HUES6 (cell line): ENCODE measurements at regions not wholly inside any gene's neighbourhood (a gene's known extent, or its start where the extent isn't known, plus 50 kb on each side); places are given as distances from the start of the nearest gene placed in this dataset.

Source experiments
- H3K27ac ChIP-seq: 2 replicates; pipeline ENCODE4 v1.7.0; 2013; ENCODE audit warnings: low read depth, mild to moderate bottlenecking, low read length, inconsistent platforms
- H3K27me3 ChIP-seq: 2 replicates; pipeline ENCODE4 v1.6.1; 2013; ENCODE audit warnings: low read length; ENCODE audit not compliant: control insufficient read depth, insufficient read depth
- H3K36me3 ChIP-seq: 2 replicates; pipeline ENCODE4 v1.6.1; 2013; ENCODE audit warnings: low read length; ENCODE audit not compliant: control insufficient read depth, insufficient read depth
- H3K4me1 ChIP-seq: 2 replicates; pipeline ENCODE4 v1.6.1; 2013; ENCODE audit warnings: low read length; ENCODE audit not compliant: control insufficient read depth, insufficient read depth
- H3K4me3 ChIP-seq: 2 replicates; pipeline ENCODE4 v1.5.1; 2013; ENCODE audit warnings: low read depth, low read length
- H3K9ac ChIP-seq: one replicate; pipeline ENCODE4 v1.6.1; 2013; ENCODE audit warnings: mild to moderate bottlenecking, low read length
- H3K9me3 ChIP-seq: 2 replicates; pipeline ENCODE4 v1.6.1; 2013; ENCODE audit warnings: low read depth, low read length; ENCODE audit not compliant: control insufficient read depth, insufficient read depth

- Histone ChIP-seq H3K9me3 (peaks cover 12% of the 10 kb centered on the region), H3K9ac (no peak overlapping the region), H3K4me1 (peaks cover 37% of the 10 kb centered on the region), H3K27me3 (no peaks in the 10 kb centered on the region), H3K27ac (no peak overlapping the region), H3K4me3 (no peak overlapping the region), H3K36me3 (no peaks in the 10 kb centered on the region)
Observed at GRCh38 chr5:35339616-35340100, 109.4 kb upstream of the PRLR start.

- H3K4me1 ChIP-seq = peaks cover 37% of the 10 kb centered on the region
- H3K27me3 ChIP-seq = no peaks in the 10 kb centered on the region
- H3K9me3 ChIP-seq = peaks cover 12% of the 10 kb centered on the region
- H3K36me3 ChIP-seq = no peaks in the 10 kb centered on the region
- 0 out of 2 replicates have a peak overlapping the region, but pooled peaks have one; percentile 2 for H3K4me3 ChIP-seq
- no peak overlapping the region for H3K9ac ChIP-seq
- peak overlapping the region; percentile 95 for H3K27ac ChIP-seq
Observed at GRCh38 chr5:35339006-35339405, 108.7 kb upstream of the PRLR start.

GRCh38 chr5:35338157-35338453, 107.8 kb upstream of the PRLR start:
- H3K27me3 ChIP-seq = no peaks in the 10 kb centered on the region
- H3K4me3 ChIP-seq = peak overlapping the region; percentile 2; the same call in 1 of the 2 replicates
- H3K4me1 ChIP-seq = peaks cover 37% of the 10 kb centered on the region
- peak overlapping the region; percentile 95 for H3K27ac ChIP-seq
- no peaks in the 10 kb centered on the region for H3K36me3 ChIP-seq
- H3K9me3 ChIP-seq = peaks cover 12% of the 10 kb centered on the region
- peak overlapping the region; percentile 27 for H3K9ac ChIP-seq

- Histone ChIP-seq H3K4me1 (peaks cover 37% of the 10 kb centered on the region), H3K36me3 (no peaks in the 10 kb centered on the region), H3K4me3 (0 out of 2 replicates have a peak overlapping the region, but pooled peaks have one; percentile 2), H3K27me3 (no peaks in the 10 kb centered on the region), H3K27ac (peak overlapping the region; percentile 95), H3K9ac (peak overlapping the region; percentile 27), H3K9me3 (peaks cover 12% of the 10 kb centered on the region)
Observed at GRCh38 chr5:35337340-35338156, 107.3 kb upstream of the PRLR start.

GRCh38 chr5:35336230-35336629, 105.9 kb upstream of the PRLR start:
- H3K36me3 ChIP-seq = no peaks in the 10 kb centered on the region
- no peak overlapping the region for H3K4me3 ChIP-seq
- H3K4me1 ChIP-seq = peaks cover 37% of the 10 kb centered on the region
- H3K27ac ChIP-seq = no peak overlapping the region
- peaks cover 12% of the 10 kb centered on the region for H3K9me3 ChIP-seq
- no peak overlapping the region for H3K9ac ChIP-seq
- no peaks in the 10 kb centered on the region for H3K27me3 ChIP-seq

GRCh38 chr5:35335752-35336151, 105.5 kb upstream of the PRLR start:
- Histone ChIP-seq H3K9ac (no peak overlapping the region), H3K4me1 (peaks cover 37% of the 10 kb centered on the region)

GRCh38 chr5:35333366-35333765, 103.1 kb upstream of the PRLR start:
- Histone ChIP-seq H3K4me1 (peaks cover 29% of the 10 kb centered on the region), H3K9ac (no peak overlapping the region), H3K9me3 (no peaks in the 10 kb centered on the region; the same call in 1 of the 2 replicates), H3K27ac (no peak overlapping the region), H3K4me3 (no peak overlapping the region), H3K36me3 (no peaks in the 10 kb centered on the region), H3K27me3 (no peaks in the 10 kb centered on the region)

More at GRCh38 chr5:35335752-35336151, 105.5 kb upstream of the PRLR start:
- Histone ChIP-seq H3K4me3 (no peak overlapping the region), H3K27me3 (no peaks in the 10 kb centered on the region), H3K36me3 (no peaks in the 10 kb centered on the region), H3K27ac (no peak overlapping the region), H3K9me3 (peaks cover 12% of the 10 kb centered on the region)

GRCh38 chr5:35331956-35332950, 102.0 kb upstream of the PRLR start:
- Histone ChIP-seq H3K4me3 (no peak overlapping the region), H3K9me3 (no peaks in the 10 kb centered on the region; the same call in 1 of the 2 replicates), H3K4me1 (peaks cover 24% of the 10 kb centered on the region), H3K27me3 (no peaks in the 10 kb centered on the region), H3K27ac (no peak overlapping the region), H3K9ac (no peak overlapping the region), H3K36me3 (no peaks in the 10 kb centered on the region)

GRCh38 chr5:35325836-35326235, 95.5 kb upstream of the PRLR start:
- Histone ChIP-seq H3K9me3 (no peaks in the 10 kb centered on the region; the same call in 1 of the 2 replicates), H3K4me3 (no peak overlapping the region), H3K36me3 (no peaks in the 10 kb centered on the region), H3K9ac (no peak overlapping the region), H3K4me1 (no peaks in the 10 kb centered on the region), H3K27ac (no peak overlapping the region), H3K27me3 (no peaks in the 10 kb centered on the region)

GRCh38 chr5:35324679-35325078, 94.4 kb upstream of the PRLR start:
- Histone ChIP-seq H3K27me3 (no peaks in the 10 kb centered on the region), H3K4me3 (no peak overlapping the region), H3K9me3 (no peaks in the 10 kb centered on the region; the same call in 1 of the 2 replicates), H3K27ac (no peak overlapping the region), H3K4me1 (no peaks in the 10 kb centered on the region), H3K36me3 (no peaks in the 10 kb centered on the region), H3K9ac (no peak overlapping the region)
